ENCODE measurements at regions not wholly inside any gene's neighbourhood (a gene's known extent, or its start where the extent isn't known, plus 50 kb on each side); places are given as distances from the start of the nearest gene placed in this dataset.
"Not testable (repeated sequence)": the region's sequence is repeated elsewhere in the genome, so short reads cannot be mapped to it uniquely, and the experiment has no call there.

- DNase-seq = peak; percentile 89
These were observed 794.3 kb upstream of the NOVA1 start for GRCh38 chr14:27392153-27392552.

DNA sequence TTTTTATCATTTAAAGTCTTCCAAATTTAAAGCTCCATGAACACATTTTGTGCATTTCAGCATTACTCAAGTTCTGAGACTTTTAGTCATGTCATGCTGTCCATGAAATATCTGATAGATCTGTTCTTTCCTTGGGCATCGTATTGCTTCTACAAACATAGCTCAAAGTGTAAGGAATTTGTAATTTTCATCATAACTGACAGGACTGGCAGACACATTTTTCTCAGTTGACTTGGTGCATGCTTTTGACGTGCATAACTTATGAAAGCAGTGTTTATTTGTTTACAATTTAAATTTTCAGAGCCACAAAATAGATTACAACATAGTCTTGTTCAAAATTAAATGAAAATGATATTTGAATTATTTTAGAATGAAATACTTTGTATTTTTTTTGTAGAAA lies 812.1 kb upstream of the NOVA1 start:
- peak; percentile 34 for DNase-seq

- DNase-seq = peak; percentile 68
These were observed 813.1 kb upstream of the NOVA1 start for GRCh38 chr14:27410981-27411380.

DNA sequence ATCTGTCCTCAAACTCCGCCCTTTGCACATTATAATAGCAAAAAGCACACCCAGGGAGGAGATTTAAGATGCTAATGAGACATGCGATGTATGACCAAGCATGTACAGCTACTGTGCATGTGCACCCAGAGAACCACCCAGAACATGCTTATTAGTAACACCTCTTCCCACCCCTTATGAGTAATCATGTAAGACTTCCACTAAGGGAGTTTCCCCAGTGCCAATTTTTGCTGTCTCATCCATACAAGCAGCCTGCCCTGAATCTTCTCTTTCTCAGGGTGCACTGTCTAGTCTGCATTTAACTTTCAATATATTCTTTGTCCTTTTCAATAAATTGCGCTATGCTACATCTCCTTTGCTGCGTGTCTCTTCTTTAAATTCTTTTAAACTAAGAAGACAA lies 830.0 kb upstream of the NOVA1 start:
- DNase-seq = peak; percentile 81

- no peak for DNase-seq
These were observed 838.3 kb upstream of the NOVA1 start for GRCh38 chr14:27435923-27436670.

- no peak for DNase-seq
These were observed 886.8 kb upstream of the NOVA1 start for GRCh38 chr14:27484633-27485032.

- no peak for DNase-seq
These were observed 887.4 kb upstream of the NOVA1 start for GRCh38 chr14:27485193-27485592.

GRCh38 chr14:27506272-27506671 lies 908.4 kb upstream of the NOVA1 start:
- DNase-seq = no peak

DNA sequence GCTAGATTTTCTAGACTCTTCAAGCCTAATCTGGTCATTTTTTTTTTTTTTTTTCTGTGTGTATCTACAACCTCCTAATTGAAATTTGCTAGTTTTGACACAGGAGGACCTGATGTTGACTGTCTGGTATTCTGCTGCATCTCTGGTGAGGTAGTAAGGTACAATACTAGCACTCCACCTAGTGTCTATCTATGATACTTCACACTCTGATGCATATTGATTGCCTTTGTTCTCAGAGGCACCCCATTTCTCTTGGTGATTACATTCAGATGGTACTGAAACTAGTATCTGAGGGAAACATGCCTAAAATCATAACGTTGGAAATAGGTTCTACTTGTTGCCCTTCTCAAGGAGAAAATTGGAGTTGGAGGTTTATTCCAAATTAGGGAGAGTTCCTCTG lies 930.5 kb upstream of the NOVA1 start:
- DNase-seq = peak; percentile 46

DNA sequence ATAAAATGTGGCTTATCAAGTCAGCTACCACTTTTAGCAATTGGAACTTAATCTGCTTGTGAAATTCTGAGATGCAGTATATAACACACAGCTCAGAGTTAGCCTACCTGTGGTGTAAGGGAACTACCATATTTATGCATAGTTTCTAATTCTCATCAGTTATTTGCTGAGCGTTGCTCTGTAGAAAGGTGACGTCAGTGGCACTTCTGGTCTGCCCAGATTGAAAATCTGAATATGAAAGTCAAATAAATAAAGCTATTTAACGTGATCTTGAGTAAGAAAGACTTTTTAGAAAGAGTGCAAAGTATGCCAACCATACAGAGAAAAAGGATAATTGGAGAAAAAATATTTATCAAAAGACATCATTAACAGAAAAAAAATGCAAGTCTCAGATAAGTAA lies 938.9 kb upstream of the NOVA1 start:
- DNase-seq = no peak

DNA sequence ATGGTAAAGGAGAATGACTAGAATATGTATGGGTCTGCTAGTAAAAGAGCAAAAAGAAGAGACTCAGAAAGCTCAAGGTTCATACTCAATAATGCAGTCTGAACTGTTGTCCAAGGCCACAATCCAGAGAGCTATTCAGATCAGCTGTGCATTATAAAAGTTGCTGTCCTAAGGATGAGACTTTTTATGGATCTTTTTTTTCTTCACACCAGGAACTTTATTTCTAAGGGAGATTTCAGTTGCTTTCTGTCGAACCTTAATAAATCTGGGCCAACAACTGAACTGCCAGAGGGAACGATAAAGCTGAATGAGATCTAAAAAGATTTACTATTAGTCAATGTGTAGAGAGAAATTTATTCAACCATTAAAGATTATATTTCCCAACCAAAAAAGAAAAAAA lies 948.3 kb upstream of the NOVA1 start:
- DNase-seq = no peak

GRCh38 chr14:27553790-27554189 lies 956.0 kb upstream of the NOVA1 start:
- no peak for DNase-seq

- no peak for DNase-seq
These were observed 959.6 kb upstream of the NOVA1 start for GRCh38 chr14:27557445-27557844.

DNA sequence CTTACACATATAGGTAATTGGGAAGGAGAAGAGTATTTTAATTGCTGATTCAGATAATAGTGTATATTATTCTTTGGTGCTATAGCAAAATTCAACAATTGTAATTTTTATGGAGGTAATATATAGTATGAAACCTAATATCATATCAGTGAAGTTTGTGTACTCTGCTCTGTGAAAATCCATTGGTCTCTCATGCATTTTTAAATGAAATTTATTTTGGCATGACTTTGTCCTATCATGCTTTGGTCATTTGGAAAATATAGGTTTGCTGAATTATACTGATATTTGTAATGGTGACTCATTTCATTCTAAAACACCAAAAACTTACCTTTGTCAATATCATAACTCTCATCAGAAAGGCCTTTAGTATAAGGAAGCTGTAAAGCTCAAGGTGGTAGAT lies 962.0 kb upstream of the NOVA1 start:
- DNase-seq = no peak

DNA sequence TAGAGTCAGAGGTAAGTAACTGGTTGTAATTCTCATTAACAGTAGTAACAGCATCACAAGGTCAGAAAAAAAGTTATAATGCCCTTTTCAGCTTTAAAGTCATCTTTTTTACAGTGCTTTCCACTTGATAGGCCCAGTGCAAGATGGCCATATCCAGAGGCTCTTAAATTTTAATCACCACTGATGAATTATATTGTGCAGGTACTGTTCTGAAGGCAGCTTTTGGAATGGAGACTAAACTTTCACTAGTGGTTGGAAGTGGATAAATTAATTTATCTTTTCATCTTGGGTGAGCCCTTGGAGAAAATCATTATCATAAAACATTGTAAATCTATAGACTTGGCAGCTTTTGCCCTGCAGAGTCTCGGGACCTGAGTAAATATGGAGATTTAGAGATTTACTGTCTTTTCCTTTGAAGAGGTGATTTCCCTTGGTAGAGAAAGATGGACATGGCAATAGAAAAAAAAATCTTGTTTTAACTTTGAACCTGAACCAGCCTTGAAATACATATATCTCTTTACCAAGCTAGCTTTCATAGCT lies 969.1 kb upstream of the NOVA1 start:
- no peak for DNase-seq

- DNase-seq = no peak
These were observed 975.2 kb upstream of the NOVA1 start for GRCh38 chr14:27573018-27573417.

DNA sequence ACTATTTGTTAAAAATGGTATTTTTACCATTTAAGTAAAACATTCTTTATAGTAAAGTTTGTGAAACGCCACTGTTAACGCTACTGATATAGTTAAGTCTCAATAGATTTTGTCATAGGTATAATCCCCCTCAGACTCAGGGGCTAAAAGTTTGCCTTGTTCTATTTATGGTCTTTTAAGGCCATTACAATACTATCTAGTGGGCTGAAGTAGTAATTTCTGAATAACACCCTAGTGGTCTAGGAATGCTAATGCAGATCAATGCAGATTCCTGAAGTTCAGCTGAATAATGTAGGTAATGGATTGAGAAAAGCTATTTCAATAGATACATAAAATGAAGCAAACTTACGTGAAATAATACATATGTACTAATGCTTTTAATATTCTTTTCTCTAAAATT lies 989.3 kb upstream of the NOVA1 start:
- no peak for DNase-seq

DNA sequence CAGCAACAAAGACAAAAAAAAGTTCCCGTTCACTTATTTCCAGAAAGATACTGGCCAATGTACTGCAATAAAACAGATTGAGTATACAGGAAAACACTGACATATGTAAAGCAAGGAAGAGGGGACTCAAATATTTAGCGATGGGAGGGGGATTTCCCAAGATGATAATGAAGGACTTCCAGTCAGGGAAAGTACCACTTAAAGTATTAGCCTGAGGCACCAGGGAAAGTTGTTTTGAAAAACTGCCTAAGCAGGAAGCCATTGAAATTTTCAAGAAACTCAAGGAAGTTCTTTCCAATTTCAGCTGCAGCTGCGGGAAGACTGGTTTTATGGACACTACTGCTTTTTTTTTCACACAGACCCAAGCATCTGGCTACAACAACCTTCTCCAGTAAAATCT lies 1007.4 kb upstream of the NOVA1 start:
- no peak for DNase-seq

DNA sequence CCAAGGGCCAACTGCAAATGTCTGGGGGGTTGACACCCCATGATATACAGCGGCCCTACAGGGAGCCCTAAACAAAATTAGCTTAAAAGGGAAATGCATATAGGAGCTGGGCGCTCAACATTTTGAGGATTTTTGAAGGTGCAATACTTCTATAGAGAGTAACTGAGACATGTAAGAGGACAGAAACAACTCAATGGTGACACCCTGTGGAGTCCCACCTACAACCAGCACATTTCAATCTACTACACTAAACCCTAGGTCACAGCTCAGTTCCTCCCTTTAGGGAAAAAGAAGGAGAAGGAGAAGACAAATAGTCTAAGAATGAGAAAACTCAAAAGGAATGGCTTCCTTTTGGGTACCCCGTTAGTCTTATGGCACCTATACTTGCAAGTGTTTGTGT lies 1010.5 kb upstream of the NOVA1 start:
- DNase-seq = no peak

DNA sequence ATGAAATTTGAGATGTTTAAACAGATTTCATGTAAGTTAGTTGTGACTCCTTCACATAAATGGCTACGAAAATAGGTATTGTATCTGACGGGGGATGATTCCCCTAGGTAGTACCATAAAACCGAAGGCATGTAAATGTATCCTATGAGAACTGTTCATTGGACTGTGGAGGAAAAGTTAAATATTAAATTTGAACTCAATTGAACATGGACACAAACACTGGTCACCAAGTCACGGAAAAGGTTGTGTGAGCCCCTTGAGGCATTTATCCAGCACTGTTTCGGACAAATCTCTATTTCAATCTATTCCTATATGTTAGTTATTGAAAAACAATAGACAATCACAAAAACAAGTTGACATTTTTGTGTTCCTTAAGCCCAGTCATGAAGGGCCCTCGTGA lies 1014.3 kb upstream of the NOVA1 start:
- DNase-seq = no peak

DNA sequence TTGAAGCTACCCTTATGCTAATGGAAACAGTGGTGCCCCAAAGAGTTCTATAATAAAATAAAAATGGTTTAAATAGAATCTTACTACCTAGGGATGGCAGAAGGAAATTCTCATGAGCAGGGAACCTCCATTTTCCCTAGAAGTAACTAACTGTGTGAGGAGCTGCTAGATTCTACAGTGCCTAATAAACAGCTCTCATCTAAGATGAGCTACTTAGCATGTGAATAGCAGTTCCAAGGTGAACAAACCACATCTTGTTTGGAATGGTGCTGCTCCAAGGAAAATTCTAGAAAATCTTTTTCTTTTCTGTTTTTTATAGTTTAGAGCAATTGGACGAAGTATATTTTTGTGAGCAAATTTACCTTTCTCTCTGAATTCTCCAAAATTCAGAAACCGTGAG lies 1015.3 kb upstream of the NOVA1 start:
- DNase-seq = no peak

- no peak for DNase-seq
These were observed 1025.9 kb upstream of the NOVA1 start for GRCh38 chr14:27623782-27624181.

DNA sequence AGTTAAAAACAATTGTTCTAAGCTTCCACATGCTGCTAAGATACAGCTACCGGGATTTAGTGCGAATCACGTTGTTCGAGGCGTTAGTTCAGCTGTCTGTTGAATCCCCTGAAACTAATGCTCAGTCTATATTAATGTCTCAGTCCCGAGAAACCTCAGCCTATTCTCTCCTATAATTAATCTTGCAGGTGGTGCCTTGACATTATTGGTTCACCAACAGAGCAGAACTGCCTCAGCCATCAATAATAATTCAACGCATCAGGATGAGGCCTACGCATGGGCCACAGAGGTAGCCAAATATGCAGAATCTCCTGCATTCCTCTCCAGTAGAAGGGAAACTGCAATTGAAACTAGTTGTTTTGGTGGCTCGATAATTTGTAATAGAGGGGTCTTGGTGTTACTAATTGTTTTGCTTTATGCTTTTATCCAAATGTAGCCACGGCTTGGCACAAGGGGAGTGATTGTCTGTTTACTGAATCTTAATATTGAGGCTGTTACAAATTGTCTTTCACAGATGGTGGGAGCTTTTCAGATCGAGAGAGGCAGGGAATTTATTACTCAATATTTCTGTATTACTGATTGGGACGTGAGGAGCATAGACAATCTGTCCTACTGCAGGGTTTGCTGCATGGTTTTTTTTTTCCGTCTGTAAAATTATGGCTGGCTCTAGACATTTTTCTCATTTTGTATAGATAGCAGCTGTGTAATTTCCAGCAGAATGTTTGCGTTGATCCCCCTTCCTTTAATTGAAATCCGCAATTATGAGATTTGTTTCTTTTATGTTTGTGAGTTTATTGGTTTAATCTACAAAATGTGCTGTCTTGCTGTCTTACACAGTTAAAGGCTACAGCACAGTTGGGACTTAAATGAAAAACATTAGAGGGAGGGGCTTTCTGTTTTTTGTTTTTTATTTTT lies 1036.5 kb upstream of the NOVA1 start:
- DNase-seq = no peak

GRCh38 chr14:27640688-27641087 lies 1042.9 kb upstream of the NOVA1 start:
- not testable (repeated sequence) for DNase-seq

Data from fibroblast of skin of right biceps (primary cell).